ENCODE measurements at regions not wholly inside any gene's neighbourhood (a gene's known extent, or its start where the extent isn't known, plus 50 kb on each side); places are given as distances from the start of the nearest gene placed in this dataset.
"Not testable (repeated sequence)": the region's sequence is repeated elsewhere in the genome, so short reads cannot be mapped to it uniquely, and the experiment has no call there.

- DNase-seq, result not testable (repeated sequence)
These were observed 358.0 kb downstream of the ETV1 start for GRCh38 chr7:13631207-13632049.

GRCh38 chr7:13633857-13634256 is 355.6 kb downstream of the ETV1 start:
- DNase-seq, result no peak

- DNase-seq, result no peak
These were observed 350.1 kb downstream of the ETV1 start for GRCh38 chr7:13639396-13639795.

- no peak for DNase-seq
These were observed 347.8 kb downstream of the ETV1 start for GRCh38 chr7:13641714-13642113.

GRCh38 chr7:13651167-13651566 is 338.3 kb downstream of the ETV1 start:
- no peak for DNase-seq

- DNase-seq, result no peak
These were observed 333.1 kb downstream of the ETV1 start for GRCh38 chr7:13656330-13656729.

- DNase-seq, result no peak
These were observed 316.2 kb downstream of the ETV1 start for GRCh38 chr7:13673290-13673689.

GRCh38 chr7:13682626-13683025 is 306.8 kb downstream of the ETV1 start:
- DNase-seq, result no peak

GRCh38 chr7:13687500-13687899 is 302.0 kb downstream of the ETV1 start:
- DNase-seq, result no peak

GRCh38 chr7:13692548-13692947 is 296.9 kb downstream of the ETV1 start:
- DNase-seq, result no peak

GRCh38 chr7:13702251-13702650 is 287.2 kb downstream of the ETV1 start:
- DNase-seq, result no peak

- no peak for DNase-seq
These were observed 280.8 kb downstream of the ETV1 start for GRCh38 chr7:13708670-13709069.

- DNase-seq, result no peak
These were observed 276.4 kb downstream of the ETV1 start for GRCh38 chr7:13713092-13713491.

GRCh38 chr7:13715534-13715933 is 273.9 kb downstream of the ETV1 start:
- no peak for DNase-seq

- no peak for DNase-seq
These were observed 272.4 kb downstream of the ETV1 start for GRCh38 chr7:13717031-13717430.

GRCh38 chr7:13724191-13724976 is 265.1 kb downstream of the ETV1 start:
- DNase-seq, result no peak

GRCh38 chr7:13724977-13725566 is 264.4 kb downstream of the ETV1 start:
- DNase-seq, result no peak

GRCh38 chr7:13725591-13725990 is 263.9 kb downstream of the ETV1 start:
- DNase-seq, result no peak

- no peak for DNase-seq
These were observed 262.2 kb downstream of the ETV1 start for GRCh38 chr7:13727279-13727678.

GRCh38 chr7:13727751-13728150 is 261.7 kb downstream of the ETV1 start:
- no peak for DNase-seq

- not testable (repeated sequence) for DNase-seq
These were observed 261.0 kb downstream of the ETV1 start for GRCh38 chr7:13728430-13728829.

GRCh38 chr7:13731643-13732042 is 257.8 kb downstream of the ETV1 start:
- DNase-seq, result no peak

- DNase-seq, result no peak
These were observed 251.9 kb downstream of the ETV1 start for GRCh38 chr7:13737563-13737962.

- DNase-seq, result no peak
These were observed 247.3 kb downstream of the ETV1 start for GRCh38 chr7:13742126-13742525.
